ENCODE measurements at regions not wholly inside any gene's neighbourhood (a gene's known extent, or its start where the extent isn't known, plus 50 kb on each side); places are given as distances from the start of the nearest gene placed in this dataset.
A peak's percentile ranks its signal among the peaks of the same experiment; 100 is the strongest.

- DNase-seq, result no peak
Observed at GRCh38 chr10:31754803-31755624, 173.6 kb downstream of the ARHGAP12 start.

DNA sequence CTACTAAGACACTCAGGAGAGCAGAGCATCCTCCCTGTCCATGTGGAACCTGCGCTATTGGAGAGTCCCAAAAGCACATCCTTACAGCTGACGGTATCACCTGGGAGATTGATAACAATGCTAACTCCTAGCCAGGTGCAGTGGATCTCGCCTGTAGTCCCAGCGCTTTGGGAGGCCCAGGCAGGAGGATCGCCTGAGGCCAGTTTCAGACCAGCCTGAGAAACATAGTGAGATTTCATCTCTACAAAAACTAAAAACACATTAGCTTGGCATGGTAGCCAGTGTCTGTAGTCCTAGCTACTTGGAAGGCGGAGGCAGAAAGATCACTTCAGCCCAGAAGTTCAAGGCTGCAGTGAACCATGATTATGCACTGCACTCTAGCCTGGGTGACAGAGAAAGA, 174.9 kb downstream of the ARHGAP12 start:
- DNase-seq, result no peak

- DNase-seq, result no peak
Observed at GRCh38 chr10:31752170-31752569, 176.5 kb downstream of the ARHGAP12 start.

DNA sequence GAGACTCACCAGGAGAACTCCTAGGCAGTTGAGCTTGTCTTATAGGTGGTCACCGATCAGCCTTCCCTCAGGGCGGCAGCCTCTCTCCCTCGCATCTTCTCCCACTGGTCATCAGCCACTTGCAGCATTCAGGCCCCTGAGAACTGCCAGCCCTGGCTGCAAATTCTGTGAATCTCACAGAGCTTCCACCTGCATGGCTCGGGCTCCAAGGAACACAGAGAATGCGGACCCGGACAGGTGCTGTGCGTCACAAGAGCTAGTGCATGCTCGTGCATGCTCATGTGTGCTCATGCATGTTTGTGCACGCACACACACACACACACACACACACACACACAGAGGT, 176.9 kb downstream of the ARHGAP12 start:
- DNase-seq, result no peak

DNA sequence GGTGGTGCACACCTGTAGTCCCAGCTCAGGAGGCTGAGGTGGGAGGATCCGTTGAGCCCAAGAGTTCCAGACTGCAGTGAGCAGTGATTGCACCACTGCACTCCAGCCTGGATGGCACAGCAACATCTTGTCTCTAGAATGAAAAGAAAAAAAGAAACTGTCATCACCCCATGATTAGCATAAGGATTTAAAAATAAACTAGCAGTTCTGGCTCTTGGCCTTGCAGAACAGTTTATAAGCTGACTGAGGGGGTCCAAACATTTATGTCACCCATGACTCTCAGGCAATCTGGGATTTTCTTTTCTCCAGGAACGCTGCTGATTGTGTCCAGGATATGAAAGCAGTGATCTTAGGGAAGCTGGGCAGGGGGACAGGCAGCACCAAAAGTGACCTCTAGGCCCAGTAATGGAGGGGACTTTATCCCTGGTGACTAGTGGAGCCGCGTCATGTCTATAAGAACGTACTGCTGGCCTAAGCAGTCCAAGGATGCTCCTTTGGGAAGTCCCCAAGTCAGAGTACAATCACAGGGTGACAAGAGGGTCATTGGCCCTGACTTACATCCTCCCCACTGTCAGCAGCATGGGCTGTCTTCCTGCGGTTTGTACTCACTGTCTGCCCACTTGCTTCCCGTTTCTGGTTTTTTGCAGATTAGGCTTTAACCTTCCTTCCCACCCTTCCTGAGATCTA, 177.4 kb downstream of the ARHGAP12 start:
- DNase-seq, result no peak

GRCh38 chr10:31749981-31750840, 178.4 kb downstream of the ARHGAP12 start:
- DNase-seq, result no peak

DNA sequence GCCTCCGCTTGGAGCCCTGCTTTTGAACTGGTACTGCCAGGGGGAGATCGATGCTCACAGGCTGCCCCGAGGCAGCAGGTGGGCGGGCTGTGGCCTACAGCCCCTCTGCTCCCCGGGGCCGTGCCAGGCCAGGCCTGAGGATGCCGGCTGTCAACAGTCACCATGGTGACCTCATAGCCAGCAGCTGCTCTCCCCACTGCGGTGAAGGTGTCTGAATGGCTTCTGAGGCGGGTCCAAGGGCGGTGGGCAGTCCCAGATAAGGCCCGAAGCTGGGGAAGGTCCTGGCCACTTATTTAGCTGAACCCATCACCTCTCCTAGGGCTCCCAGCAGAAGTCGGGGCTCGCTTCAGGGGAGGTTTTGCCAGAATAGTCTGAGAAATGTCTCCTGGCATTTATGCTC, 179.3 kb downstream of the ARHGAP12 start:
- no peak for DNase-seq

GRCh38 chr10:31745612-31746376, 182.8 kb downstream of the ARHGAP12 start:
- peak; percentile 96 for DNase-seq

DNA sequence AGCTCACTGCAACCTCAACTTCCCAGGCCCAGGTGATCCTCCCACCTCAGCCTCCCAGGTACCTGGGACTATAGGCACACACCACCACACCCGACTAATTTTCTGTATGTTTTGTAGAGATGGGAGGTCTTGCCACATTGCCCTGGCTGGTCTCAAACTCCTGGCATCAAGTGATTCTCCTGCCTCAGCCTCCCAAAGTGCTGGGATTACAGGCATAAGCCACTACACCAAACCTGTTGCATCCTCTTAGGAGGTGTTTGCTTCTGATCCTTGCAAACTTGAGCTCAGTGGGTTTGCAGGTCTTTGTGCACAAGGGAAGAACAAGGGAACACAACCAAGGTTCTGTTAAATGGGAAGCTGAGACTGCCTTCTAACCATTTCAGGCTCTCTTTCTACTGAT, 184.6 kb downstream of the ARHGAP12 start:
- no peak for DNase-seq

DNA sequence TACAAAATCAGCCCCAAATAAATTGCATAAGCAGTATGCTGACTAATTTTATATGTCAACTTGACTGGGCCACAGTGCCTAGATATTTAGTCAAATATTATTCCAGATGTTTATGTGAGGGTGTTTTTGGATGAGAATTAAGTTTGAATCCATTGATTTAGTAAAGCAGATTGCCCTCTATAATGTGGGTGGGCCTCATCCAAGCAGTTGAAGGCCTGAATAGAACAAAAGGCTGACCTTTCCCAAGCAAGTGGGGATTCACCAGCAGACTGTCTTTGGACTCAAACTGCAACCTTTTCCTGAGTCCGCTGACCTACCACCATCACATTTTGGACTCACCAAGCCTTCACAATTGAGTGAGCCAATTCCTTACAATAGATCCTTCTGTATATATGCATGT, 186.4 kb downstream of the ARHGAP12 start:
- DNase-seq, result no peak

- no peak for DNase-seq
Observed at GRCh38 chr10:31741473-31741872, 187.2 kb downstream of the ARHGAP12 start.

DNA sequence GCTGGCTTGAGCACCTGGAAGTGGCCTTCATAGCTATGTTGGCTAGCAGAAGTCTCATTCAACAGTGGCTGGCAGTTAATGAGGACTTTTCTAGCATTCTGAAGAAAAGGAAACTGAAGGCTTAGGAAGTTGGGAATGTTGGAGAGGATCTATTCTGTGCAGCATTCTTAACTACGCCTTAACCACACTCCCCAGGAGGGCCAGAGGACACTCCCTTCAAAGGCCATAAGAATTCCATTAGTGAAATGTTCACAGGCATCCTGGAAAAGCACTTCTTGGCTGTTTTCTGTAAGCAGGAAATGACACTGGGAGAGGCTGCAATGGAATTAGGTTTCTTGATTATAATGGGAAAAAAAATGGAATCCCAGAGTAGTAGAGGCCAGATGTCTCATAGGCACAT, 188.9 kb downstream of the ARHGAP12 start:
- peak; percentile 27 for DNase-seq

DNA sequence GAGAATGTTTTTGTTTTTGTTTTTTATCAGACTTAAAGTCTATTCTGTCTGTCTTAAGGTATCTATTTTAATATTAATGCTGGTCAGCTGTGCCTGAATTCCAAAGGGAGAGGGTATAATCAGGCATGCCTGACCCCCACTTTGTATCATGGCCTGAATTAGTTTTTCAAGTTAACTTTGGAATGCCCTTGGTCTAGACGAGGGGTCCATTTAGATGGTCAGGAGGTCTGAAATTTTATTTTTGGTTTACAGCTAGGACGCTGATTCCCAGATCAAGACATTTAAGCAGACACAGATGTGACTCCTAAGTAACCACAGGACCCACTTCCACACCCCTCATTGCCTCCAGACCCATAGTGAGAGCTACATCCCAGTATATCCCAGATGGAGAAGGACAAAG, 189.5 kb downstream of the ARHGAP12 start:
- no peak for DNase-seq

DNA sequence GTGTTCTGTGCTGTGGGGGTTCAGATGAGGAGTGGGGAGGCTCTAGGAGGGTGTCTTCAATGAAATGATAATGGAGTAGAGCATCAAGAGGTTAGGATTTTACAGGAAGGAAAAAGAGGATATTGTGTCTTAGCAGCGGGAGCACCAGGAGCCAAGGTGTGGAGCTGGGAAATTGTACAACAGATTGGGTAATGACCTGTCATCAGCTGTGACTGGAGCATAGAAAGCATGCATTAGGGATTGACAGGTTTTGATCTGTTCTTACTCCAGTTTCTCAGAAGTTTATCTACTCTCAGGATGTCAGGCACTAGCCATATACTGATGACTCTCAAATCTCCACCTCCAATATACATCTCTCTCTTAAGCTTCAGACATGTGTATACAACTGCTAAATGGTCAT, 196.9 kb downstream of the ARHGAP12 start:
- DNase-seq, result no peak

DNA sequence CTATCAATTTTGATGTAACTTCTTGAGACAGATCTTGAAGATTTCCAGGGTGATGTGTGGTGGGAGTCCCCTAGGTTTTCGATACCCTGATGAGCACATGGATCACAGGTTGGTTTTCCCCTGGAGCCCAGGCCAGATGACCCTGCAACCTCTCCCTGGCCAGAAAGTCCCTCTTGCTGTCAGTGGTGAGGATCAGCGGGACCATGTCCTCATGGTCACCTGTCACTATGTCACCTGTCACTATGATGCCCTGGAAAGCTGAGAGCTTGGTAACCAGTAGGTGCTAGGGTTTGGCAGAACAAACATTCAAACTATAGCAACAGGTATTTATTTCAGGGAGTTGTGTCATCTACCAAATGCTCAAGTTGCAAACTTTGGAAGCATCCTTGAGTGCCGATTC, 197.9 kb downstream of the ARHGAP12 start:
- DNase-seq, result no peak

DNA sequence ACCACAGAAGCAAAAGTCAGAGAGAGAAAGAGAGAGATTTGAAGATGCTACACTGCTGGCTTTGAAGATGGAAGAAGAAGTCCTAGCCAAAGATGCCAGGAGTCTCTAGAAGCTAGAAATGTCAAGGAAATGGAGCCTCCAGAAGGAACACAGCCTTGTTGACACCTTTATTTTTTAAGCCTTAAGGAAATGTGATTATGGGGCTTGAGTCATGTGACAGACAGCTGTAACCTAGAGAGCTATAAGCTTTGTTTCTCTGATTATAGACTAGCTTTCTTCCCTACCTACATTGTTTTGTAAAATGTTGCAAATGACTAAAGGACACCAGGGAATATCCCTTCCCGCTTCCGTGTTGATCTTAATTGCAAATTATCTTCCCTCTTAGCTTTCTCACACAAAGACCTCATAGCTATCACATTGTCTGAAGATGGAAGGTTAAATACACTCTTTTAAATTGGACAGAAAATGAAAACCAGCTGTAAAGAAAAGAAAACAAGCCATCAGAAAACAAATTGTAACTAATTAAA, 199.9 kb downstream of the ARHGAP12 start:
- no peak for DNase-seq

GRCh38 chr10:31725436-31725835, 203.2 kb downstream of the ARHGAP12 start:
- no peak for DNase-seq

- DNase-seq, result no peak
Observed at GRCh38 chr10:31724296-31724695, 204.3 kb downstream of the ARHGAP12 start.

- peak; percentile 57 for DNase-seq
Observed at GRCh38 chr10:31723106-31723750, 205.4 kb downstream of the ARHGAP12 start.

DNA sequence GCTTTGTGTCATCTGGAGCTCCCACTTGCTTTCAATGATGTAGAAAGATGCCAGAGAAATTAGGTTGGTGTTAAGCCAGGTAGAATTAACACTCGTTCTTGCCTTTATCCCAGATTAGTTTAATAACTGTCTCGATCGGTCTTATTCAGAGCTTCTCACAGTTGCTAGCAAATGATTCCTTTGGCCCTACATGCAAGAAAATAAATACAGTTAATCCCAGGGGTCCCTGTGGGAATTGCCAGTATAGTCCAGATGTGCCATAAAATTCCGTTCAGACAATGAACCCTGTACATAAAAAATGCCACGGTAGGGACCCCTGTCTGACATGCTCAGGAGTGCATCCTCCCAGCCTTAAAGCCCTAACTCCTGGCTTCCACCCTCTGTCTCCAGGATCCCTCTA, 207.5 kb downstream of the ARHGAP12 start:
- DNase-seq, result no peak

DNA sequence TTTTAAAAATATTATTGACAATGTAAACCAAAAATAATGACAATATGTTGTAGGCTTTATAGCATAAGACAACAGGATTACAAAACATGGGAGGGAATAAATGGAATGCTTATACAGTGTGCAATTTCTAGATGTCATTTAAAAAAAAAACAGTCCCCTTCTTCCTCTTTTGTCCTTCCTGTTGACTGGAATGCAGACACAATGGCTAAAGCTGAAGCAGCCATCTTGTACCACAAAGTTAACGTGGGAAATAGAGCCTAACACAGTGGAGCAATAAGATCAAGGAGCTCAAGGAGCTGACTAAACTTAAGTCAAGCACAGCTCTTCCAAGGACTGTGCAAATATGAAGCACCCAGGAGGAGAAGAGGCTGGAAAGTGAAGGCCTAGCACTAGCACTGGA, 208.1 kb downstream of the ARHGAP12 start:
- no peak for DNase-seq

DNA sequence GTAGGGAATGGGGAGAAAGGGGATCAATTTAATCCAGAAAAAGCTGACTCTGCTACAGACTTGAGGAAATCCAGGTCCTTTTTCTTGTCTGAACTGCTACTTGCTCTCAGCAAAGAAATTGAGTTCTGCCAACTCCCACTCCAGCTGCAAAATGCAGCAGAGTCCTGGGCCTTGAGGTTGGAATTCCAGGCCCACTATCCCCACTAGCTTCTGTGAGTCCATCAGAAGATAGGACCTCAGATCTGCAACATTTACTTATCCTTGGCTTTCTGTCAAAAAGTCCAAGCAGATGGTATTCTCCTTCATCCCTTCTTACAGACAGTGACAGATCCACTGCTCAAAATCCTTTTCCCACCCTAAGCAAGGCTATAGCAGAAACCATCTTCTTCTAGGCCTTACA, 219.2 kb downstream of the ARHGAP12 start:
- DNase-seq, result no peak

All from HCEC 1CT (cell line).